SK-N-MC (cell line): ENCODE measurements at regions not wholly inside any gene's neighbourhood (a gene's known extent, or its start where the extent isn't known, plus 50 kb on each side); places are given as distances from the start of the nearest gene placed in this dataset.

Experiments
- EZH2 ChIP-seq: fragments of 200-600 bp; sonication (generic); IDR thresholded peaks from one replicate; pipeline ENCODE4 v1.6.1; 2017; ENCODE audit warnings: antibody characterized with exemption
- FOXP2 ChIP-seq: optimal IDR thresholded peaks from 2 replicates; pipeline ENCODE3; 2011; ENCODE audit warnings: mild to moderate bottlenecking, moderate library complexity; ENCODE audit not compliant: insufficient read depth; ENCODE audit errors: extremely low read length, control extremely low read depth
- POLR2AphosphoS5 ChIP-seq: IDR thresholded peaks from 2 replicates; pipeline ENCODE4 v1.6.1; 2012; ENCODE audit warnings: mild to moderate bottlenecking, low read depth, low read length, borderline replicate concordance

- no peak for TF ChIP-seq POLR2AphosphoS5
- TF ChIP-seq EZH2: no peak
- no peak for TF ChIP-seq FOXP2
Measured at GRCh38 chr18:70415823-70416488, 127.1 kb downstream of the SOCS6 start.
